Activated CD8-positive, alpha-beta T cell treated with anti-CD3 and anti-CD28 coated beads, Interleukin-2, amount 10 ng/mL, durations not matched to agents 7 days and 5 days (primary cell): ENCODE measurements at regions not wholly inside any gene's neighbourhood (a gene's known extent, or its start where the extent isn't known, plus 50 kb on each side); places are given as distances from the start of the nearest gene placed in this dataset.

ENCODE experiments used
- ATAC-seq: fragments of 150-1000 bp; cut with Tn5 transposase; one replicate; pipeline ENCODE4 v1.10.0; 2021; ENCODE audit warnings: moderate library complexity
- CTCF ChIA-PET: fragments of 350-600 bp; sonication (Branson Sonifier 250); formaldehyde crosslinking; loops from one replicate; lab custom pipeline; 2021; ENCODE audit warnings: antibody characterized with exemption; lab: Charles Lee
- POLR2A ChIA-PET: fragments of 350-600 bp; sonication (Branson Sonifier 250); formaldehyde crosslinking; loops from one replicate; lab custom pipeline; 2021; ENCODE audit warnings: antibody characterized with exemption; lab: Charles Lee
- DNase-seq: peaks from one replicate; pipeline ENCODE4 v3.0.0-alpha.2; 2020
- H3K27ac Mint-ChIP-seq: one replicate; pipeline ENCODE4 v1.8.0; 2021; ENCODE audit warnings: mild to moderate bottlenecking, mixed read lengths
- H3K27me3 Mint-ChIP-seq: one replicate; pipeline ENCODE4 v1.8.0; 2021; ENCODE audit warnings: low read depth, mixed read lengths
- H3K36me3 Mint-ChIP-seq: one replicate; pipeline ENCODE4 v1.8.0; 2021; ENCODE audit warnings: low read depth, mixed read lengths
- H3K4me1 Mint-ChIP-seq: one replicate; pipeline ENCODE4 v1.8.0; 2021; ENCODE audit warnings: low read depth, mixed read lengths
- H3K4me3 Mint-ChIP-seq: one replicate; pipeline ENCODE4 v1.8.0; 2021; ENCODE audit warnings: mild to moderate bottlenecking, mixed read lengths
- H3K9me3 Mint-ChIP-seq: one replicate; pipeline ENCODE4 v1.8.0; 2022; ENCODE audit warnings: mixed read lengths; ENCODE audit not compliant: insufficient read depth

DNA sequence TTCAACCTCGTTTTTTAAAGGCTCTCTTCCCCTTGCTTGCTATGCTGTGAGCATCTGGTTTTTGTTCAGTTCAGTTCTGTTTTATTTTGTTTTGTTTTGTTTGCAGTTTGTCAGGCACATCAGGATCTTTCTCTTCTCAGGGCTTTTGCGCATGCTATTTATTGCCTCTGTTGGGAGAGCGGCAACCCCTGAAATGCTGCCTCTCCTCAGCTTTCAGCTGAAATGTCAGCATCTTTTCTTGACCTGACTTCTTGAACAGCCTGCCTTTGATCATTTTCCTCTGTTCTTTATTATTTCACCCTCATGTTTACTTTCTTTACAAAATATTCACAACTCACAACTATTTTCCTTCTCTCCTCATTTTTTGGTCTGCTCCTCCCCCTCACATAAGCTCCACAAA, 50.4 kb upstream of the RC3H1 start:
- DNase-seq = no peak
- peaks cover 5% of the 10 kb centered on the region for H3K27me3 Mint-ChIP-seq
- ATAC-seq = no peak
- H3K4me3 Mint-ChIP-seq = no peak overlapping the region
- ChIA-PET CTCF (no interaction called here), POLR2A (no interaction called here)
- H3K9me3 Mint-ChIP-seq = no peaks in the 10 kb centered on the region
- no peaks in the 10 kb centered on the region for H3K36me3 Mint-ChIP-seq
- H3K27ac Mint-ChIP-seq = no peak overlapping the region
- H3K4me1 Mint-ChIP-seq = no peaks in the 10 kb centered on the region
